Panc1 (cell line): ENCODE measurements at regions not wholly inside any gene's neighbourhood (a gene's known extent, or its start where the extent isn't known, plus 50 kb on each side); places are given as distances from the start of the nearest gene placed in this dataset.

Experiments used
- ATAC-seq: fragments of 200-7000 bp; cut with Tn5 transposase; 2 replicates; pipeline ENCODE4 v1.9.1; 2020; ENCODE audit warnings: mild to moderate bottlenecking, moderate library complexity
- BruUV-seq: library from RNA; stranded (reverse); fragments of 400-500 nt; replicated peaks from 2 replicates; lab custom pipeline; 2021; lab: Mats Ljungman, UMichigan
- CTCF ChIA-PET: fragments of 300-600 bp; sonication (Branson Sonifier 250); formaldehyde crosslinking; loops from one replicate; lab custom pipeline; 2022; ENCODE audit warnings: antibody characterized with exemption; lab: Charles Lee
- POLR2A ChIA-PET: fragments of 300-600 bp; sonication (Branson Sonifier 250); formaldehyde crosslinking; loops from one replicate; lab custom pipeline; 2022; ENCODE audit warnings: antibody characterized with exemption; lab: Charles Lee
- DNase-seq: peaks from one replicate; pipeline ENCODE4 v3.0.0-alpha.2; 2010; ENCODE audit warnings: low read depth, low spot score
- H3K27ac ChIP-seq: 2 replicates; pipeline ENCODE4 v1.5.1; 2011; ENCODE audit warnings: mild to moderate bottlenecking, low read length, inconsistent platforms
- H3K27me3 ChIP-seq: fragments of 200-500 bp; sonication (Bioruptor generic); 2 replicates; pipeline ENCODE4 v1.6.0; 2014; ENCODE audit warnings: low read length, inconsistent platforms; ENCODE audit not compliant: control insufficient read depth, insufficient read depth
- H3K36me3 ChIP-seq: fragments of 200-500 bp; sonication (Bioruptor generic); 2 replicates; pipeline ENCODE4 v1.5.1; 2014; ENCODE audit warnings: inconsistent platforms, mild to moderate bottlenecking, low read length, moderate library complexity; ENCODE audit not compliant: control insufficient read depth, insufficient read depth
- H3K4me1 ChIP-seq: 2 replicates; pipeline ENCODE4 v1.5.1; 2011; ENCODE audit warnings: inconsistent platforms, mild to moderate bottlenecking, low read length, moderate library complexity; ENCODE audit not compliant: control insufficient read depth, insufficient read depth
- H3K4me3 ChIP-seq, 2 experiments: 2 replicates each; pipeline ENCODE4 v1.5.1; 2011 to 2012; ENCODE audit warnings: low read depth in 2 of 2, low read length in 2 of 2, mild to moderate bottlenecking in 2 of 2, inconsistent platforms in 1 of 2, moderate library complexity in 1 of 2
- H3K9me3 ChIP-seq: fragments of 200-500 bp; sonication (Bioruptor generic); 2 replicates; pipeline ENCODE4 v1.5.1; 2014; ENCODE audit warnings: low read depth, mild to moderate bottlenecking, inconsistent platforms, low read length, moderate library complexity; ENCODE audit not compliant: control insufficient read depth, insufficient read depth
- POLR2AphosphoS5 ChIP-seq: IDR thresholded peaks from 2 replicates; pipeline ENCODE4 v1.6.1; 2012; ENCODE audit warnings: mild to moderate bottlenecking, low read depth, low read length, moderate library complexity
- SIN3A ChIP-seq: IDR thresholded peaks from 2 replicates; pipeline ENCODE4 v1.6.1; 2012; ENCODE audit warnings: low read depth, mild to moderate bottlenecking, low read length, moderate library complexity, borderline replicate concordance; ENCODE audit not compliant: insufficient read depth
- TCF7L2 ChIP-seq: IDR thresholded peaks from 2 replicates; pipeline ENCODE4 v1.6.1; 2011; ENCODE audit warnings: mild to moderate bottlenecking, low read depth, low read length, inconsistent platforms
- in situ Hi-C: cut with HindIII; loops from 2 replicates; pipeline ENCODE4 v1.10.0; 2016; ENCODE audit warnings: low sequenced_read_pairs, low pct_unique_long_range_greater_than_20kb
- intact Hi-C: fragments of 100-400 bp; cut with micrococcal nuclease; formaldehyde crosslinking; loops from one replicate; pipeline ENCODE4 v1.10.0; 2022; ENCODE audit not compliant: unreplicated experiment
- TF ChIP-seq, protein P1 (sequence below): fragments of 450-650 bp; IDR thresholded peaks from 2 replicates; pipeline ENCODE4 v1.5.1; 2017; ENCODE audit warnings: mild to moderate bottlenecking
- TF ChIP-seq, protein P2 (sequence below), 2 experiments: IDR thresholded peaks; 2 replicates each; pipeline ENCODE4 v1.6.1; 2011 to 2012; ENCODE audit warnings: low read depth in 2 of 2, control low read depth in 1 of 2, low read length in 1 of 2, mild to moderate bottlenecking in 1 of 2, moderate library complexity in 1 of 2; ENCODE audit not compliant: insufficient read depth in 1 of 2

- no TSS peak for BruUV-seq
- ATAC-seq (no peak), DNase-seq (no peak)
- H3K9me3 ChIP-seq = no peaks in the 10 kb centered on the region
- H3K4me1 ChIP-seq = no peaks in the 10 kb centered on the region
- H3K27ac ChIP-seq = no peak overlapping the region
- H3K36me3 ChIP-seq = no peaks in the 10 kb centered on the region
- intact Hi-C loops = no loop called here
- in situ Hi-C loops = no loop called here
- ChIA-PET POLR2A (no interaction called here), CTCF (no interaction called here)
- no peak overlapping the region for H3K4me3 ChIP-seq
- H3K27me3 ChIP-seq = no peaks in the 10 kb centered on the region
- TF ChIP-seq, protein P1, sequence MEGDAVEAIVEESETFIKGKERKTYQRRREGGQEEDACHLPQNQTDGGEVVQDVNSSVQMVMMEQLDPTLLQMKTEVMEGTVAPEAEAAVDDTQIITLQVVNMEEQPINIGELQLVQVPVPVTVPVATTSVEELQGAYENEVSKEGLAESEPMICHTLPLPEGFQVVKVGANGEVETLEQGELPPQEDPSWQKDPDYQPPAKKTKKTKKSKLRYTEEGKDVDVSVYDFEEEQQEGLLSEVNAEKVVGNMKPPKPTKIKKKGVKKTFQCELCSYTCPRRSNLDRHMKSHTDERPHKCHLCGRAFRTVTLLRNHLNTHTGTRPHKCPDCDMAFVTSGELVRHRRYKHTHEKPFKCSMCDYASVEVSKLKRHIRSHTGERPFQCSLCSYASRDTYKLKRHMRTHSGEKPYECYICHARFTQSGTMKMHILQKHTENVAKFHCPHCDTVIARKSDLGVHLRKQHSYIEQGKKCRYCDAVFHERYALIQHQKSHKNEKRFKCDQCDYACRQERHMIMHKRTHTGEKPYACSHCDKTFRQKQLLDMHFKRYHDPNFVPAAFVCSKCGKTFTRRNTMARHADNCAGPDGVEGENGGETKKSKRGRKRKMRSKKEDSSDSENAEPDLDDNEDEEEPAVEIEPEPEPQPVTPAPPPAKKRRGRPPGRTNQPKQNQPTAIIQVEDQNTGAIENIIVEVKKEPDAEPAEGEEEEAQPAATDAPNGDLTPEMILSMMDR = no peak
Observed at GRCh38 chr15:98342911-98343310, 305.4 kb upstream of the IGF1R start.

DNA sequence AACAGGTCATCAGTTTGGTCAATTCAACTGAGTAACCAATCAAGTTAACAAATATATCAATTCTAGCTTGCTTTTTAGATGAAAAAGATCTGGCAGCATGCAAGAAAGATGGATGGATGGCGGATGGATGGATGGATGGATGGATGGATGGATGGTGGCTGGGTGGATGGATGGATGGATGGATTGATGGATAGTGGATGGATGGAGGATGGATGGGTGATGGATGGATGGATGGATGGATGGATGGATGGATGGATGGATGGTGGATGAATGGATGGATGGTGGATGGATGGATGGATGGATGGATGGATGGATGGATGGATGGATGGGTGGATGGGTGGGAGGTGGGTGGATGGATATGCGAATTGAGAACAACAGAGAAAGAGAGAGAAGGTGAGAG lies 303.7 kb upstream of the IGF1R start:
- ATAC-seq (no peak), DNase-seq (no peak)
- ChIA-PET POLR2A (interaction anchor here (0.7 kb wide), 1 partner anchor 75 kb away, joined by 3 read pairs; no protein-coding TSS in a partner anchor), CTCF (no interaction called here)
- TF ChIP-seq TCF7L2 (no peak), SIN3A (no peak), POLR2AphosphoS5 (no peak)
- TF ChIP-seq, protein P1 = no peak
- TF ChIP-seq, protein P2, sequence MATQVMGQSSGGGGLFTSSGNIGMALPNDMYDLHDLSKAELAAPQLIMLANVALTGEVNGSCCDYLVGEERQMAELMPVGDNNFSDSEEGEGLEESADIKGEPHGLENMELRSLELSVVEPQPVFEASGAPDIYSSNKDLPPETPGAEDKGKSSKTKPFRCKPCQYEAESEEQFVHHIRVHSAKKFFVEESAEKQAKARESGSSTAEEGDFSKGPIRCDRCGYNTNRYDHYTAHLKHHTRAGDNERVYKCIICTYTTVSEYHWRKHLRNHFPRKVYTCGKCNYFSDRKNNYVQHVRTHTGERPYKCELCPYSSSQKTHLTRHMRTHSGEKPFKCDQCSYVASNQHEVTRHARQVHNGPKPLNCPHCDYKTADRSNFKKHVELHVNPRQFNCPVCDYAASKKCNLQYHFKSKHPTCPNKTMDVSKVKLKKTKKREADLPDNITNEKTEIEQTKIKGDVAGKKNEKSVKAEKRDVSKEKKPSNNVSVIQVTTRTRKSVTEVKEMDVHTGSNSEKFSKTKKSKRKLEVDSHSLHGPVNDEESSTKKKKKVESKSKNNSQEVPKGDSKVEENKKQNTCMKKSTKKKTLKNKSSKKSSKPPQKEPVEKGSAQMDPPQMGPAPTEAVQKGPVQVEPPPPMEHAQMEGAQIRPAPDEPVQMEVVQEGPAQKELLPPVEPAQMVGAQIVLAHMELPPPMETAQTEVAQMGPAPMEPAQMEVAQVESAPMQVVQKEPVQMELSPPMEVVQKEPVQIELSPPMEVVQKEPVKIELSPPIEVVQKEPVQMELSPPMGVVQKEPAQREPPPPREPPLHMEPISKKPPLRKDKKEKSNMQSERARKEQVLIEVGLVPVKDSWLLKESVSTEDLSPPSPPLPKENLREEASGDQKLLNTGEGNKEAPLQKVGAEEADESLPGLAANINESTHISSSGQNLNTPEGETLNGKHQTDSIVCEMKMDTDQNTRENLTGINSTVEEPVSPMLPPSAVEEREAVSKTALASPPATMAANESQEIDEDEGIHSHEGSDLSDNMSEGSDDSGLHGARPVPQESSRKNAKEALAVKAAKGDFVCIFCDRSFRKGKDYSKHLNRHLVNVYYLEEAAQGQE (IDR thresholded peaks at IDR 0.05; ENCODE audit: insufficient read depth in 1 of 2, low read depth in 2 of 2, low read length in 1 of 2) = no peak
- BruUV-seq = no TSS peak
- no peak overlapping the region for H3K4me3 ChIP-seq
- intact Hi-C loops = no loop called here
- no peaks in the 10 kb centered on the region for H3K9me3 ChIP-seq
- in situ Hi-C loops = no loop called here
- no peak overlapping the region for H3K27ac ChIP-seq
- H3K36me3 ChIP-seq = no peaks in the 10 kb centered on the region
- H3K27me3 ChIP-seq = peaks cover 5% of the 10 kb centered on the region; the same call in 1 of the 2 replicates
- no peaks in the 10 kb centered on the region for H3K4me1 ChIP-seq

DNA sequence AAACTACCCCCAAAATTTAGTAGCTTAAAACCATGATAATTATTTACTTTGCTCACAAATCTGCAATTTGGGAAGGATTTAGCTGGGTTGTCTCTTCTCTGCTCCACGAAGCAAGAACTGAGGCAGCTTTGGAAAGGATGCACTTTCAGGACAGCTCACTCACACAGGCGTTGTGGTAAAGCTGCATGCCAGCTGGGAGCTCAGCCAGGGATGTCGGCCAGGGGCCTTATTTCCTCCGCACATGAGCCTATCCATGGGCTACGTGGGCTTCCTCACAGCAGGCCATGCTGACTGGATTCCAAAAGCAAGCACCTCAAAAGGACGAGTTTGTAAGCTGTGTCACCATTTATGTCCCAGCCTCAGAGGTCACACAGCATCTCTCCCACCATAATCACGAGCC lies 301.3 kb upstream of the IGF1R start:
- CTCF ChIA-PET = no interaction called here
- no peak overlapping the region for H3K4me3 ChIP-seq
- peaks cover 15% of the 10 kb centered on the region for H3K27me3 ChIP-seq
- ATAC-seq = no peak
- no peak for DNase-seq
- intact Hi-C loops (no loop called here), in situ Hi-C loops (no loop called here)
- no peak overlapping the region for H3K27ac ChIP-seq
- POLR2A ChIA-PET = no interaction called here
- no TSS peak for BruUV-seq
- no peaks in the 10 kb centered on the region for H3K9me3 ChIP-seq
- no peaks in the 10 kb centered on the region for H3K4me1 ChIP-seq
- no peaks in the 10 kb centered on the region for H3K36me3 ChIP-seq
- no peak for TF ChIP-seq TCF7L2
- TF ChIP-seq SIN3A = no peak
- TF ChIP-seq, protein P2 (IDR thresholded peaks at IDR 0.05; ENCODE audit: insufficient read depth in 1 of 2, low read depth in 2 of 2, low read length in 1 of 2) = no peak
- TF ChIP-seq POLR2AphosphoS5 = no peak
- TF ChIP-seq, protein P1 = no peak
